ENCODE measurements at regions not wholly inside any gene's neighbourhood (a gene's known extent, or its start where the extent isn't known, plus 50 kb on each side); places are given as distances from the start of the nearest gene placed in this dataset.
A peak's percentile ranks its signal among the peaks of the same experiment; 100 is the strongest.

DNA sequence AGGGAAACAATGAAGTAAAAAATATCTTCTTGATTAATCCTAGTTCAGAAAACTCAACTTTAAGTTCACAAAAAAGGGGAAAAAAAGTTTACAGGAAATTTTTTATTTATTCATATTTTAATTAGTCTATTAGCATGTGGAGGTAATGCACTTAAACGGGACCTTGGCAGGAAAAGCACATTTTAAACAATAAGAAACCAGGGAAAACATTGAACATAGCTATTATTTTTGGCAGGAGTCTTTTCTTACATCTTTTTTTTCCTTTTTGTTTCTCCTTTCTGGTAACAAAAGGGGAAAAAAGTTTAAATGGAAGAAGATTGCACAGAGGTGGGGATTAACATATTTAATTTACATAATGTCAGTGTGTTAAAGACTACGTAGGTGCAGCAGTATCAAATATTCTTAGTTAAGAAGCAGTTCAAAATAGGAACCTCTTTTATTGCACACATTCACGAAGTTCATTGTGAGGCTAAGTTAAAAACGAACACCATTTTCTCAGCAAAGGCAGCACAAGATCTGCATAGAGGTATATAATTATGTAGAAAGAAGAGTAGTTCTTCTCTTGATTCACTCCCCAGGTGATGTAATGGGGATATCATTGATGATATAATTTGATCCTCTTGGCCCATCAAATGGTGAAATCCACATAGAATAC, 940.5 kb downstream of the CDH11 start:
- peak in 1 of 51 donors; percentile 43 for DNase-seq

DNA sequence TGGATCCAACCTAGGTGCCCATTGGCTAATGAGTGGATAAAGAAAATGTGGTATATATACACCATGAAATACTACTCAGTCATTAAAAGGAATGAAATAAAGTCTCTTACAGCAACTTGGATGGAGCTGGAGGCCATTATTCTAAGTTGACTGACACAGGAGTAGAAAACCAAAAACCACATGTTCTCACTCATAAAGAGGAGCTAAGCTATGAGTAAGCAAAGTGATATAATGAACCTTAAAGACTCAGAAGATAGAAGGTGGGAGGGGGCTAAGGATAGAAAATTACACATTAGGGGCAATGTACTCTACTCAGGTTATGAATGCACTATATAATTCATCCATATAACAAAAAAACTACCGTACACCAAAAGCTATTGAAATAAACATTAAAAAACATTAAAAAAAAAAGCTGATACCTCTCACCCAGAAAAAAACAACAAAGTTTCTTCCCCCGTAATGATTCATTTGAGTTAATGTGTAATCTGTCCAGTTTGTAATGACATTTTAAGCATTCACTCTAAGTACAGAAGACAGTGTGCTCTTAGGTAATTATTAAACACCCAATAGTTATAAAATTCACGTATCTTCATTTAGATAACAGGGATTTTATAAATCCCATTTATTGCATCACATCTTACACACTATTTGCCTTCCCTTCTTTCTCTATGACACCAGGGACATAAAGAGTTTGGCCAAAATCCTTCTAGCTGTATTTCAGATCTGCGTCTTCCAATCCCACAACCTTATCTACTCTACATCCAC, 941.5 kb downstream of the CDH11 start:
- DNase-seq: no peak

DNA sequence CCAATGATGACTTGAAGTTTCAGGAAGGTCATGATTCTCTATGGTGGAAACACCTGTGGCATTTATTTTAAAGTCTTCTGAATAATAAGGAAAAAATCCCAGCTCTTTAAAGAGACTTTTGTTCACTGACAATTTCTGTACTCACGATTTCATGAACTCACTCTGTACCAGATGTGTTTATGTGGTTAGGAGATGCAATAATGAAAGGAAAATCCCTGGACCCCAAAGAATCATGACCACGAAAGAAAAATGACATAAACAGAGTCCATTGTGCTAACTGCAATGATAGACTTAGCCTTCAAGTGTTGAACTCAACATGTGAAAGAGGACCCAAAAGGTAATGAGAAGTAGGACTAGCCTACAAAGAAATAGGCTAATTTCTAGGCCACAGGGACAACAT, 947.5 kb downstream of the CDH11 start:
- no peak for DNase-seq

DNA sequence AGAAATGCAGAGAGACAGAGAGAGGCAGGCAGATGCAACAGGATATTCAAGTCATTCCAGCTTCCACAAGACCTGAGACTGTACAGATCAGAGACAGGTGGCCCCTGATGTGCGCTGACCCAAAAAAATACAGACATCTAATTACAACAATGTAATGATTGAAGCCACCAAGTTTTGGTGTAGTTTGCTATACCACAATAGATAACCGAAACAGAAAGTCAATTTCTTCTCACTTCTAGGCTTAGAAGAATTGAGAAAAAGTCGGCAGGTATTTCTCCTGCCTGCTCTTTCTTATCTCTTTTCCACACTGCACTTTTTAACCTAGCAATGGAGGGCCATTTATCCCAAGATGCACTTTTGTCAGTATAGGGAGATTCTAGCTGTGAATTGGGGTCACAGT, 949.2 kb downstream of the CDH11 start:
- DNase-seq: no peak

DNA sequence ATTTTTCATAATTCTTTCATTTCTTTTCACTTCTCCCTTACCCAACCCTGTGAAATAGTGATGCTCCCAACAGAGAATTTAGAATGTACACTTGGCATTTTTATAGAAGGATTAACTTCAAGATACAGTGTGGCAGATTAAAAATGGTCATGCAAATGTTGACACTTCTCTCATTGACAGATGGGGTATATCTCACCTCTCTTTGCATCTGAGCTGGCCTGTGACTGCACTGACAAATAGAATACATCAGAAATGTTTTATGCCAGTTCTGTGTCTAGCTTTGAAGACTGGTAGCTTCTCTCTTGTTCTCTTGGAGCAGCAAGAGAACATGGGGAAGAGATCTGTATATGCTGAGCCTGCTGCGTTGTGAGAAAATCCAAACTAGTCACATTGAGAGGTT, 949.6 kb downstream of the CDH11 start:
- DNase-seq: no peak

DNA sequence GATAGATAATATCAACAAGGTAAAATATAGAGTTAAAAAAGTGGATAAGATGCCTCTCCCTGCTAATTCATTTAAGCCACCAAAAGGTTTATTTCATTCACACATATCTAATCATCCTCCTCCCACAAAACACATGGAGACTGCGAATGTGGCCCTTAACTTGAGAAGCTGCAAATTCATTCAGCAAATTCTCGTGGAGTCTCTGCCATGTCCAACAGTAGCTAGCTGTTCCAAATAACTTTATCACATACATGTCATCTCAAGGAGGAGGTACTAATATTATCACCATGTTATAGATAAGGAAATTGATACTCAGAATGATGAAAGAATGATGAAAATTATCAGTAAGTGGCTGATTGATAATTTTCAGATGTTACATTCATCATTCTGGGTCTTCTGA, 950.2 kb downstream of the CDH11 start:
- no peak for DNase-seq

DNA sequence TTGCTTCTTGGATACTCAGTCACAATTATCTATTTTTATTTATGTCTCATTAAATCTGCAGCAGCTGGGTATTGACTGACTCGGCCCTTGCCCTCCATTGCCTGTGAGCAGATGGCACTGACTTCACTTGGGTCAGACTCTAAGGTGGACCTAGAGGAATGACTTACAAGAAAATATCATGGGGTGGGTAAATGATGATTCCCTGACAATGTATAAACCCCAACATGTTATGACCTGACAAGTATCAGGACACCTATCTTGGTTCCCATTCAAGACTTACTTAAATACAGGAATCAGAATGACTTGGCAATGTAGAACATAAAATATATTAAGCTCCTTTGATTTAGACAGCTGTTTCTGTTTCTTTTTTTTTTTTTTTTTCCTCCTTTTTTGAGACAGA, 953.5 kb downstream of the CDH11 start:
- no peak for DNase-seq

DNA sequence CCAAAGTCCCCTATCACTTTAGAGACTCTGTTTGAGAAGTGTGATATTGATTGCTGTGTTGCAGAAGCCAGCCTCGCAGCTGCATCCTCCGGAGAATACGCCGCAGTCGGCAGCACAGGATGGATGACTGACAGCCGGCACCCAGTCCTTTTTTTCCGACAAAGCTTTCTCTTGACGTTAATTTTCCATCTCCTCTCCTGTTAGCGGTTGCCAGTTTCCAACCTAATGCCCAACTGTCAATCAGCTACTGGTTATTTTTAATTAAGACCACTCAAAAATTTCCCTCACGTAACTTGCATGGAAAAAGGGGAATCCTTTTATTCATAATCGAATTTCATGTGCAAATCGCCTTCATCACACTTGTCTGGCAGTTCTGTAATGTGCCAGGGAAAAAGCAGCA, 953.9 kb downstream of the CDH11 start:
- no peak for DNase-seq

DNA sequence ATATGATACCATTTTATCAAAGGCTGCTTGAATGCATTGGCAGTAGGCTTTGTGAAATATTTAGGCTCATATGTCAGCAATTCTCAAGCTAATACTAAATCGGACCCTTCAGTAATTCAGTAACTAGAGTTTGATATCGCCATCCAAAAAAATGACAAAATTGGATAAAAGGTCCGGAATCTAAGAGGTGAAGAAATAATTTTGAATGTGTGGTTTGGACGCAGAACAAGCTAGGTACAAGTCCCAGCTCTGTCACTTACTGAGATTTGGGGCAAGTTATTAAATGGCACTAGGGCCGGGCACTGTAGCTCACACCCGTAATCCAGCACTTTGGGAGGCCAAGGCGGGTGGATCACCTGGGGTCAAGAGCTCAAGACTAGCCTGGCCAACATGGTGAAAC, 956.5 kb downstream of the CDH11 start:
- no peak for DNase-seq

DNA sequence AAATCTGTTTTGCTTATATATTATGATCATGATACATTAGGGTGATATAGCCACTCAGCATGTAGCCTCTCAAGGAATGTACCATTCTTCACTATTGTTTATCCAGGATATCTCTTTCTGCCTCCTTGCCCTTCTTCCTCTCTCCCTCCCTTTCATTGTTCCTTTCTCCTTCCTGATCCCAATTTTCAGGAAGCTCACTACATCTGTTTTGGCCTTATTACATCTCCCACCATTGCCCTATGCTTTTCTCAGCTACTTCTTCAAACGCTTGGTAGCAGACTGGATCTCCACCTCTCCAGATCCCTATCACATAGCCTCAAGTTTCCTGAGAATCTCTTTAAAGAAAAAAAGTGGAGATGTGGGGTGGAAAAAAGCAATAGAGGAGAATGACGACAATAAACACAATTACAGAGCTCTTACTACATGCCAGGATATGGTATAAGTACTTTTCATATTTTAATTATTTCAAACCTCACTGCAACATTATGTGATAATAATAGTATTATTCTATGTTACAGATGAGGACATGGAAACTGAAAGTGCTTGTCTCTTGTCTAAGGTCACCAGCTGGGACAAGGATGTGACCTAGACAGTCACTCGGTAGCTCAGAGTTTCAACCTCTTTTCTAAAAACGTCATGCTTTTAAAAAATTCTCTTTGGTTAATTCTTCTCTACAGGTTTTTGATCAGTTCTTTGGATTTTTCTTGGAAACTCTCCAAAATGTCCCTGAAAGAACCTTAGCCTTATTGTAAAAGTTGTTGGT, 959.1 kb downstream of the CDH11 start:
- DNase-seq: no peak

DNA sequence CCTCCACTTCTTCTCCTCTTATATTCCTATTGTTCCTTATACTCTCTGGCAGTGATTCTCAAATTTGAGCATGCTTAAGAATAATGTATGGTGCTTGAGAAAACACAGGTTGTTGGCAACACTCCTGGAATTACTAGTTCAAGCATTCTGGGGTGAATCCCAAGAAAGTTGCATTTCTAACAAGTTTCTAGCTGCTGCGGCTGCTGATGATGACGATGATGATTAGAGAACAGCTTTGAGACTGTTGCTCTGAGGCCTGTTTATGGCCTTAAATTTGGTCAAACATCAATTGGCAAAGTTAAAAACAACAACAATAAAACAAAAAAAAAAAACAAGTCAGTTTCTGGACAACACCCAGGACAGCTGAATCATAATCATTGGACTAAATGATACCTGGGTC, 961.9 kb downstream of the CDH11 start:
- DNase-seq: no peak

DNA sequence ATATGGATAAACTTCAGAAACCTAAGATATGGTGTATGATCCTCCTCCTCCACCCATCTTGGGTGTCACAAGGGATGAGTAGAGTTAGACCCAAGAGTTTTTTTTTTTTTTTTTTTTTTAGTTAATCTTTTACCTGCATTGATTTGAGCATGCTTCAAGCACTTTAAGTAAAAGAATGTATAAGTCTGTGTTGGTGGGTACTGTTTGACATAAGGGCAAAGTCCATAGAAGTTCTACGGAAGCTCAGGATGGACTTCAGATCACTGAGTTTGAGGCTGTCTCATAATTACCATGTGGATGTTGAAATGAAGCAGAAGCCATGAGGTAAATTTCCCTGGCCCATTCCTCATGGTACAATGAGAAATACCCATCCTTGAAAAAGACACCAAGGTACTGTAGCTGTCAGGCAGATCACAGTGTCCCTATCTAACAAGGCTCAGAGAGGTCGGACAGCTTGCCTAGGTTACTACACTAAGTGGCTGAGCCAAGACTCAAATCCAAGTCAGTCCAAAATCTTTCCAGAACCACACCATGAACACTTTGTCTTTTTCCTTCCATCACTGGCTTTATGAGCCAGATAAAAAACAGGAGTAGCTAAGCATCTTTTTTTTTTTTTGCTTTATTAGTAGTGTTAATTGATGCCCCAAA, 962.8 kb downstream of the CDH11 start:
- DNase-seq: no peak

DNA sequence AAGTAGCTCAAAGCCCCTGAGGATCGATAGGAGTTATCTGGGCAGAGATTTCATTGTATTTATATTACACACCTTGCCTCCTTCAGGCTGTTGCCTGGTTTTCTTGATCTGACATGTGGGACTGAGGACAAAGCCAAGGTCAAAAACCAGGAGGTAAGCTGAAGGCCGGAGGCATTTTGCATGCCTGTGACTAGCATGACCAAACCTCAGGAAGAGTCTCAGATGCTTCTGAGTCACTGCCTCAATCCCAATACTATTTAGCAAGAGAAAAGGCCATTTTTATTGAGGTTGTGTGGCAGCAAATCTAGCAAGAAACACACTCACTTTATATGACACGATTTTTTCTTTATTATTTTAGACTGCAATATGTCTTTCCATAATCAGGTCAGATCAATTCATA, 968.1 kb downstream of the CDH11 start:
- DNase-seq: no peak

DNA sequence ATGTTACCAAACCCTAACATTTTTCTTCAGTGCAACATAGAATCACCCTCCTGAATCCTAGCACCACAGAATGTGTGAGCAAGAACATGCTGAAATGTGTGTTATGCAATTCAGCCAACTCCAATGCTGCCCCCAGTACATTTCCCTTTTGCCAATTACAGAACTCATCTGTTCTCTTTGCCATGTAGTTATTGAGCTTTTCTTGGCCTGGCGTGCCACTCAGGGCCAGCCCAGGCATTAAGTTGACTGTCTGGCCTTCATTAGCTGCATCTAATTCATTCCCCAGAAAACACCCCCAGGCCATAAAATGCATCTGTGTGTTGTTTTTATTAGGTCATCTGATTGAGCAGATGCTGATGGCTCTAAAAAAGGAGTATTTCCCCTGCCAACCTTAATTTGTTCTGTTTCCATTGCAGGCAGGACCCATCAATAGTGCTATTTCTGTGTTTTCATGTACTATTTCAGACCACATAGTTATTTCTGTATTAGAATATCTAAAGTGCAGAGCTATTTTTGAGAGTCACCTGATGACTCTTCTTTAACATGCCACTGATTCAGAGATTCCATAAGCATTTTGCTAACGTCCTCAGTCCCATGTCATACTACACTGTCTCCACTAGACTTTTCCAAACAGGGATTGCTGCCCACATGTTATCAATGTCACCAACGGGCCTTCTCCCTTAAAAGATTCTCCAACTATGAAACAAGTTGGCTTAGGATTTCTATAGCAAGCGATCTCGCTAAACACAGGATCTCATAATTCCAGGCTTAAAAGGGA, 969.7 kb downstream of the CDH11 start:
- DNase-seq: no peak

DNA sequence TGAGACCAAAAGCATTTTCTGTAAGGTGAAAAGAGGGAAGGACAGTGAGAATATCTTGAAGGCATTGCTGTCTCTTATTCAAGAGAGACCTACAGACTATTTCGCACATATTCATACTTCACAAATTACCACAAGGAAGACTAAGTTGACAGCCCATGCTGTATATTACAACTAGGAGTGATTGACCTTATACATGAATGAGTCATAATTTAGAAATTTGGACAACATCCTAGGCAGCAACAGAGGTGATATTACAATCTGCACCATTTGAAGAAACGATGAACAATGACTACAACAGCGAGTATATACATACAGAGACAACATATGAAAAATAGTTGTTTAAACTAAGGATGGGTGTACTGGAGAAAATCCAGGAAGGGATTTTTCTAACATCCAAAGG, 971.7 kb downstream of the CDH11 start:
- DNase-seq: no peak

DNA sequence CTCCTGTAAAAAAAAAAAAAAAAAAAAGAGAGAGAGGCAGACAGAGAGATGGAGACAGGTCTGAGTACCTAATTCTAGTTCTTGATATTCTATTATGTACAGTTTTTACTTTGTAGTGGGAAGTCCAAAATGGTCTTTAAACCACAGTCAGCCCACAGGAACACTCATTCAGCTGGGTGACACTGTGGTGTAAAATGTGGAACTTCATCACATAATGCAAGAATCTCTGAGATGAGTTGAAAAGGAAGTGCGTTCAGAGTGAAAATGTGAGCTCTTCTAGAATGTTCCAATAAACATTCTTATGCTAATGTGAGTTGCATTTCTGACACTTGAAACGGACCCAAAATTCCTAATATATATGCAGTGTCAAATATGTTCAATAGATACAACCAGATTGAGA, 972.1 kb downstream of the CDH11 start:
- DNase-seq: no peak

DNA sequence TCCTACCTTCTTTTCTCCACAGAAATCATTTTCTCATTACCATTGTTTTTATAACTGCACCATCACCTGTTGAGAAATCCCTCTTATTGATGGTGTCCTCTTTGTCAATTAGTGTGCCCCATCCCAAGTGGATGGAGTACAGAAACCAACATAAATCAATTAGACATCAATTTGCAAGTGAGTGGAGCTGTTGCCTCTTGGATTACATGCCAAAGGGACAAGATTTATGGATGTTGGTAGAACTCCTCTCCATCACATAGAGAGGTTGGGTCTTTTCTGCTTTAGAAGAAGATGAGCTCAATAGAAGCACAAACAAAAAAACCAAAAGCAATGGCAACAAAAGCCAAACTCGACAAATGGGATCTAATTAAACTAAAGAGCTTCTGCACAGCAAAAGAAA, 973.5 kb downstream of the CDH11 start:
- DNase-seq: no peak

DNA sequence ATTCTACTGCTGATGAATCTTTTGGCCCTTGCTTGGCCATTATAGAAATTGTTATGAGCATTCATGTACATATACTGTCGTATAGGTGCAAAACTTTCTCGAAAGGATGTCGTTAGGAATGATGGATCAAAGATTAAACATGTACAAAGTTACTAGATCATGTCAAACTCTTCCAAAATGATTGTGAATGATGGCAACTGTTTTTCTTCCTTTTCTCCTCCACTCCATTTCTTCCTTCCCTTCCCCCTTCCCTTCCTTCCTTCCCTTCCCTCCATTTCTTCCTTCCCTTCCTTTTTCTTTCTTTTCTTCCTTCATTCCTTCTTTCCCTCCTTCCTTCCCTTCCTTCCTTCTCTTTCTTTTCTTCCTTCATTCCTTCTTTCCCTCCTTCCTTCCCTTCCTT, 973.9 kb downstream of the CDH11 start:
- no peak for DNase-seq

DNA sequence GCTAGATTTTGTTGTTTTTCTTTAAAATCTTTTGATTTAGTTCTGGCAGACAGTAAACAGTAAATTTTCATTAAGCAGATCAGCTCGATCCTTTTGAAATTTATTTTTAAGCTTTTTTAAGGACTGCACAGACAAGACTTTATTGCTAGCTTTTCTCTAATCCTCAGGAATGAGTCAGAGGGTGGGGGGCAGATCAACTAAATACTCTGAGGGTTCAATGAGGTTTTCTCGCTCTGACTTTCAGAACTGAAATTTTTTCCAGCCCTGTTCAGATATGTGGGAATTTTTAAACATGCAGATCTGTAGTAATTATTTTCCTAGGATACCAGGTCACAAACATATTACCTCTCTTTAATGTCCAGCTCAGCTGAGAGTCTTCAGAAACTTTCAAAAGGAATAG, 977.2 kb downstream of the CDH11 start:
- no peak for DNase-seq

DNA sequence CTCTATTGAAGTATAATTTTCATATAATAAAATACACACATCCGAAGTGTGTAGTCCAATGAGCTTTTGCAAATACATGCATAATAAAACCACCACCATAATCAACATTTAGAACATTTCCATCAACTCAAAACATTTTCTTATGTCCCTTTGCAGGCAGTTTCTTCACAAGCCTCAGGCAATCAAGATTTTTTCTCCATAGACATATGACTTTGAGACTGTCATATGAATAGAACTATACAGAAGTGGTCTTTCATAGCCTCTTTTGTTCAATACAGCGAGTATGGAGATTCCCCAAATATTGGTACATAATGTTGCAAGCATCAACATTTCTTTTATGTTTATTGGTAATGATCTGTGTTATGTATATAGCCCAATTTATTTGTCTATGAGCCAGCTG, 983.2 kb downstream of the CDH11 start:
- DNase-seq: no peak

DNA sequence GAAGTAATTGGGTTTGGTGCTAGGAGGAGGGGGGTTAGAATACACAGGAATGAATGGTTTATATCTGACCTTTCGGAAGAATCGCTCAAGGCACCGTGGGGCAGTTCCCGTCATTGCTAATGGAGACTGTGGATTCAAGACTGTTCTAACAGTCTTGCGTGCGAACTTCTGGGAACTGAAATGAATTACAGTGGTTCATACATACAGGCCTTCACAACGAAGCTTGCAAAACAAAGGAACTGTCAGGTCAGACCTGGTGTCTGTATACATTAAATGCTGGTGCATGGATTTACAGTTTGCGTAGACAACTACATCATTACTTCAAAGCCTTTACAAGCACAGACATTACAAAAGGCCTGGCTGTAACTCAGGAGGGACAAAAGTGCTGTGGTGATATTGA, 983.9 kb downstream of the CDH11 start:
- DNase-seq: no peak

DNA sequence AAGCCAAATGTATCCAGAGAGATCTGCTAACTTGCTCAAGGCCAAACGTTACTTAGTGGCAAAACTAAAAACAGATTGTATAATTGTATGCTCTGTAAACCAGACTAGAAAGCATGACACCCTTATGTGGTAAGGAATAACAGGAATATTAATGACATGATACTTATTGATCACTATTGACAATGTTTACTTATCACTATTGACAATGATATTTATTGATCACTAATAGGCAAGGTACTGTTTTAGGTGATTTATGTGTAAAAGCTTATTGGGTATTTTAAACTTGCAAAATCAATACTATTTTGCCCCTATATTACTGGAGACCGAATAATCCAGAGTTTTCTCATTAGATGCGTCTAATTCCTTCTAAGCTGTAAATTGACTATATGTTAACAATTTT, 985.1 kb downstream of the CDH11 start:
- DNase-seq: no peak

Data from hypothalamus (tissue), 51 donors.